Transverse colon (tissue), 4 donors: ENCODE measurements at regions not wholly inside any gene's neighbourhood (a gene's known extent, or its start where the extent isn't known, plus 50 kb on each side); places are given as distances from the start of the nearest gene placed in this dataset.

Experiments
- CTCF ChIP-seq, 5 experiments: fragments of 200-600 bp in 3 of 5; fragments of 450-650 bp in 2 of 5; sonication (generic) in 3 of 5; IDR thresholded peaks; 1 replicate in 2 of 5; 2 replicates in 3 of 5; pipeline ENCODE4 v1.5.1; 2016 to 2017; ENCODE audit warnings: antibody characterized with exemption in 5 of 5, inconsistent platforms in 3 of 5, mild to moderate bottlenecking in 2 of 5, moderate library complexity in 1 of 5
- EP300 ChIP-seq: sonication (generic); formaldehyde crosslinking; IDR thresholded peaks from one replicate; pipeline ENCODE4 v1.6.1; 2017; ENCODE audit warnings: antibody characterized with exemption, low read depth
- POLR2A ChIP-seq: fragments of 450-650 bp; IDR thresholded peaks from one replicate; pipeline ENCODE4 v1.6.1; 2016; ENCODE audit warnings: antibody characterized with exemption, mild to moderate bottlenecking, moderate library complexity
- POLR2AphosphoS5 ChIP-seq, 3 donors: sonication (generic); formaldehyde crosslinking; IDR thresholded peaks; one replicate each; pipeline ENCODE4 v1.6.1; 2016; ENCODE audit warnings: antibody characterized with exemption in 3 of 3

DNA sequence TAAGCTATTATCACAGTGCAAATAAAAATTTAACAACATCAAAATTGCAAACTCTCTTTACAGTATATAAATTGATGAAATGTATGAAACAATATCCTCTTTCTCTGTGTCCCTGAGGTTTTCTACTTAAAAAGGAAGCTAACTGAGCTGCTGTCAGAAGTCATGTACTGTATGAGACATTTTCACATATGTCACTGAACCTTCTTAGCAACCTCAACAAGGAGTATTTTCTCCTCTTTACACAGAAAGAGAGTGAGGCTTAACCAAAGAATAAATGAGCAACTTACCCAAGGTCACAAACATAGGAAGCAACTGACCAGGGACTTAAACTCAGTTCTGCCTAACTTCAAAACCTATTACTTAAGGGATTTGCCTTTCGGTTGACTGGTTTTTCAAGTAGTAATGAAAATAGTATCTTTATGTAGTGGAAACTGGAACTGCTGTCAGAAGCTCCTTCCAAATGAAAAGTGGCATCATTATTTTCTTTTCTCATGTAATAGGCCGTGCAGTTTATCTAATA is 288.9 kb downstream of the LRRIQ3 start:
- TF ChIP-seq POLR2A, result no peak
- no peak for TF ChIP-seq CTCF (IDR thresholded peaks at IDR 0.05)
- no peak for TF ChIP-seq POLR2AphosphoS5 (IDR thresholded peaks at IDR 0.05)
- TF ChIP-seq EP300, result no peak
